HL-60 (cell line): ENCODE measurements at regions not wholly inside any gene's neighbourhood (a gene's known extent, or its start where the extent isn't known, plus 50 kb on each side); places are given as distances from the start of the nearest gene placed in this dataset.
"Not testable (repeated sequence)": the region's sequence is repeated elsewhere in the genome, so short reads cannot be mapped to it uniquely, and the experiment has no call there.

Experiments
- DNase-seq, 2 experiments: peaks; one replicate each; pipeline ENCODE4 v3.0.0-alpha.2; 2010 to 2020; ENCODE audit warnings: low read depth in 1 of 2, low spot score in 1 of 2
- H3K27ac ChIP-seq: fragments of 250-450 bp; sonication (Bioruptor Pico); replicated peaks from 2 replicates; pipeline ENCODE4 v1.5.1; 2020; ENCODE audit warnings: mild to moderate bottlenecking, moderate library complexity
- H3K27me3 ChIP-seq: fragments of 250-450 bp; sonication (Bioruptor Pico); 2 replicates; pipeline ENCODE4 v1.5.1; 2021; ENCODE audit warnings: mild to moderate bottlenecking, moderate library complexity; ENCODE audit not compliant: insufficient read depth, poor library complexity, severe bottlenecking
- H3K4me3 ChIP-seq: replicated peaks from 2 replicates; pipeline ENCODE4 v1.5.1; 2011; ENCODE audit warnings: mild to moderate bottlenecking, control low read depth, low read length; ENCODE audit not compliant: insufficient read depth

DNA sequence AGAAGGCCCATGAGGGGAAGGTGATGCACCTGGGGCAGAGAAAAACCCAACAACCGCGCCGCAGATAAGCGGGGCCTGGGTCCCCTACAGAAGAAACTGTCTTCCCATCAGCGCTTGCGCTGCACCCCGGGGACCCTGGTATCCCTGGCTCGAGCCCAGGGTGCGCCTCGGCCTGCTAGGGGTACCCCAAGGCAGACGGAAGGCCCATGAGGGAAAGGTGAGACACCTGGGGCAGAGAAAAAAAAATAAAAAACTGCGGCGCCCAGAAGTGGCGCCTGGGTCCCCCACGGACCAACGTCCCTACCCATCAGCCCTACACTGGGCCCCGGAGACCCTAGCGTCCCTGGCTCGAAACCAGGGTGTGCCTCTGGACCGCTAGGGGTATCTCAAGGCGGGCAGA is 190.8 kb downstream of the POTEM start:
- not testable (repeated sequence) for DNase-seq, H3K4me3 ChIP-seq, H3K27me3 ChIP-seq, H3K27ac ChIP-seq

DNA sequence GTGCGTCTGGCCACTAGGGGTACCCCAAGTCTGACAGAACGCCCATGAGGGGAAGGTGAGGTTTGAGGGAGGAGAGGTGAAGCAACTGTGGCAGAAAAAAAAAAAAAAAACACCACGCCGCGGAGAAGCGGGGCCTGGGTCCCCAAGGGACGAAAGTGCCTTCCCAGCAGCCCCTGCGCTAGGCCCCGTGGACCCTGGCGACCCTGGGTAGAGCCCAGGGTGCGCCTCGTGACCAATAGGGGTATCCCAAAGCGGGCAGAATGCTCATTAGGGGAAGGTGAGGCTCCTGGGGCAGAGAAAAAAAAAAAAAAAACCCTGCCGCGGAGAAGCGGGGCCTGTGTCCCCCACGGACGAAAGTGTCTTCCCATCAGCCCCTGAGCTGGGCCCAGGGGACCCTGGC is 191.4 kb downstream of the POTEM start:
- not testable (repeated sequence) for H3K27me3 ChIP-seq, H3K27ac ChIP-seq, H3K4me3 ChIP-seq, DNase-seq

- H3K27me3 ChIP-seq, DNase-seq, H3K27ac ChIP-seq, H3K4me3 ChIP-seq: not testable (repeated sequence)
Measured at GRCh38 chr14:19159003-19159625, 191.9 kb downstream of the POTEM start.

- not testable (repeated sequence) for DNase-seq
Measured at GRCh38 chr14:19160379-19160778, 193.1 kb downstream of the POTEM start.

DNA sequence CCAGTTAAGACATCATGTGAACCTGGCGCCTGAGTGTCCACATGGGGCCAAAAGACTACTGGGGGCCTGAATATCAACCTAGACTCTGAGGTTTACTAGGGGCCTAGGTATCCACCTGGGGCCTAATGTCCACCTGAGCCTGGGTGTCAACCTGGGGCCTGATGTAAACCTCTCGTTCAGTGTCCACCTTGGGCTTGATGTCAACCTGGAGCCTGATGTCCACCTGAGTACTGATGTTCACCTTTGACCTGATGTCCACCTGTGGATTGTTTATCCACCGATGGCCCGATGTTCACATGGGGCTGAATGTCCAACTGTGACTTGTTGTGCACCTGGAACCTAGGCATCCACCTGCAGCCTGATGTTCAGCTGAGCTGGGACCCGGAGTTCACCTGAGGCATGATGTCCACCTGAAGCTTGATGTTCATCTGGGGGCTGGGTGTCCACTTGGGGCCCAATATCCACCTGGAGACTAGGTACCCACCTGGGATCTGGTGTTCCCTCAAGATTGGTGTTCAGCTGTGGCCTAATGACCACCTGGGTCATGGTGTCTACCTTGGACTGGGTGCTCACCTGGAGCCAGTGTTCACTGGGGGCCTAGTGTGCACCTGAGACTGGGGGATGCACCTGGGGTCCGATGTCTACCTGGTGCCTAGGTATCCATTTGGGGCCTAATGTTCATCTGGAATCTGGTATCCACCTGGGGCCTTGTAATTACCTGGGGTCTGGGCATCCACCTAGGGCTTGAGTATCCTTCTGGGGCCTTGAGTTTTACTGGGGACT is 194.2 kb downstream of the POTEM start:
- not testable (repeated sequence) for H3K4me3 ChIP-seq, DNase-seq, H3K27me3 ChIP-seq

More at GRCh38 chr14:19160379-19160778, 193.1 kb downstream of the POTEM start:
- H3K27me3 ChIP-seq, H3K4me3 ChIP-seq, H3K27ac ChIP-seq: not testable (repeated sequence)

GRCh38 chr14:19162034-19162706 is 194.9 kb downstream of the POTEM start:
- H3K27ac ChIP-seq, H3K27me3 ChIP-seq, DNase-seq, H3K4me3 ChIP-seq: not testable (repeated sequence)

More for the DNA sequence above, 194.2 kb downstream of the POTEM start:
- H3K27ac ChIP-seq = not testable (repeated sequence)

DNA sequence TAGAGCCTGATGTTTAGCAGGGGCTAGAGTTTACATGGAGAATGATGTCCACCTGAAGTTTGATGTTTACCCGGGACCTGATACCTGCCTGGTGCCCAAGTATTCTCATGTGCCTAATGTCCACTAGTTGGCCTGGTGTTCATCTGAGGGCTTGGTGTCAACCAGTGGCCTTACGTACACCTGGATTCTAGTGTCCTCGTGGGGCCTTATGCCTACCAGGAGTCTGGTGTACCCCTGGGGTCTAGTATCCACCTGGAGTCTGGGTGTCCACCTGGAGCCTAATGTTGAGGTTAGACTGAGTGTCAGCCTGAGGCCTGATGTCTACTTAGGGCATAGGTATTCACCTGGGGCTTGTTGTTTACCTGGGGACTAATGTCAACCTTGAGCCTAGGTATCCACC is 195.7 kb downstream of the POTEM start:
- not testable (repeated sequence) for DNase-seq, H3K27me3 ChIP-seq, H3K4me3 ChIP-seq, H3K27ac ChIP-seq

- not testable (repeated sequence) for H3K27ac ChIP-seq, H3K4me3 ChIP-seq, DNase-seq, H3K27me3 ChIP-seq
Measured at GRCh38 chr14:19163891-19164290, 196.7 kb downstream of the POTEM start.

GRCh38 chr14:19164426-19164825 is 197.2 kb downstream of the POTEM start:
- not testable (repeated sequence) for H3K4me3 ChIP-seq, H3K27ac ChIP-seq, DNase-seq, H3K27me3 ChIP-seq

GRCh38 chr14:19166056-19166455 is 198.8 kb downstream of the POTEM start:
- not testable (repeated sequence) for H3K27me3 ChIP-seq, H3K27ac ChIP-seq, DNase-seq, H3K4me3 ChIP-seq

DNA sequence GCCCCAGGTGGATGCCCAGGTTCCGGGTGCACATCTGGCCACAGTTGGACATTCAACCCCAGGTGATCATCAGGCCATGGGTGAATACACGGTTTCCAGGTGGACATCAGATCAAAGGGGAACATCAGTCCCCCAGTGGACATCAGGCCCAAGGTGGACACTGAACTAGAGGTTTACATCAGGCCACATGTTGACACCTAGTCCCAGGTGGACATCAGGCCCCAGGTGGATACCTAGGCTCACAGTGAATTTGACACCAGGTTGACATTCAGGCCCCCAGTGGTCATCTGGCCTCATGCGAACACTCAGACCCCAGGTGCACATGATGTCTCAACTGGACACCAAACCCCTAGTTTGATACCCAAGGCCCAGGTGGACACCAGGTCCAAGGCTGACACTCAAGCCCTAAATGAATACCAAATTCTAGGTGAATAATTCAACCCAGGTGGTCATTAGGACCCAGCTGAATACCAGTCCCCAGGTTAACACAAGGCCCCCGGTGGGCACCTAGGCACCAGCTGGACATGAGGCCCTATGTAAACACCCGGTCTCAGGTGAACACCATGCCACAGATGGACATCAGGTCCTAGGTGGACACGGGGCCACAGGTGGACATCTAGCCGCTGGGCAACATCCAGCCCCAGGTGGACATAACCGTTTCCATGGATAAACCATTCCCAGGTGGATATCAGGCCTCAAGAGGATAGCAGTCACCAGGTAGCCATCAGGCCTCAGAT is 200.4 kb downstream of the POTEM start:
- not testable (repeated sequence) for H3K27ac ChIP-seq, H3K4me3 ChIP-seq

GRCh38 chr14:19168261-19168660 is 201.0 kb downstream of the POTEM start:
- H3K27me3 ChIP-seq, DNase-seq, H3K27ac ChIP-seq, H3K4me3 ChIP-seq: not testable (repeated sequence)

More for the DNA sequence above, 200.4 kb downstream of the POTEM start:
- not testable (repeated sequence) for H3K27me3 ChIP-seq, DNase-seq

DNA sequence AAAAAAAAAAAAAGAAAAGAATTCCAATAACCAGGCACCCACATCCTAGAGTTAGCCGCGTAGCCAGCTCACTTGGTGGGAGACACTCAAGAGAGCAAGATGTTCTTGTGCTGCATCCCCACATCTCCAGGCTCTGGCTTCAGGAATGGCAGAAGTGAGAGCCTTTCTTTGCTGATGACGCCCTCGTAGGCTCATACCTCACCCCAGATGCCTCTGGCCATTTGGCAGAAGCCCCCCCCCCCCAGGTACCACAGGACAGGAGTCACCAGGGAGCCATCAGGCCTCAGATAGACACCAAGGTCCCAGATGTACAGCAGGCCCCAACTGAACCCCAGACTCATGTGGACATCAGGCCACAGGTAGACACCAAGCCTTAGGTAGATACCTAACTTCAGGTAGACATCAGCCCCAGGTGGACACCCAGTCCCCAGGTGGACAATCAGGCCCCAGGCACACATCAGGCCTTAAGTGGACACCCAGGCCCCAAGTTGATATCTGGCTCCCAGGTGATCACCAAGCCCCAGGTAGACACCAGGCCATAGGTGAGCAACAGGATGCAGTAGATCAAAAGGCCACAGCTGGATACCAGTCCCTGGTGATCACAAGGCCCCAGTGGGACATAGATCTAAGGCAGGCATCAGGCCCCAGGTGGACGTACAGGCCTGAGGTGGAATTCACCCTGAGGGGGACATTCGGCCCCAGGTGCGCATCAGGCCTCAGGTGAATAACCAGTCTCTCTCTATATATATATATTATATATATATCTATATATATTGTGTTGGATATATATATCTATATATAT is 202.5 kb downstream of the POTEM start:
- not testable (repeated sequence) for H3K27me3 ChIP-seq, H3K27ac ChIP-seq, H3K4me3 ChIP-seq, DNase-seq

DNA sequence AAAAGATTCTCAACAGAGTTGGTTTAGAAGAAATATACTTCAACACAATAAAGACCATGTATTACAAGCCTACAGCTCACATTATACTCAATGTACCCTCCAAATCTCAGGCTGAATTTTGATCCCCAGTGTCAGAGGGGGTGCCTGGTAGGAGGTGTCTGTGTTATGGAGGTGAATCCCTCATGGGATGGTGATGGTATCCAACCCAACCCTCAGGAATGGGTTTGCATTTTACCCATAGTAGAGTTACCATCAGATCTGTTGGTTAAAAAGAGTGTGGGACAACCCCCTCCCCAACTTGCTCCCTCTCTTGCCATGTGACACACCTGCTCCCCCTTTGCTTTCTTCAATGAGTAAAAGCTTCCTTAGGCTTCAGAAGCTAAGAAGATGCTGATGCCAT is 205.5 kb downstream of the POTEM start:
- not testable (repeated sequence) for H3K27me3 ChIP-seq, DNase-seq, H3K27ac ChIP-seq

More for the DNA sequence above, 205.5 kb downstream of the POTEM start:
- not testable (repeated sequence) for H3K4me3 ChIP-seq
